RWPE1 (cell line): ENCODE measurements at regions not wholly inside any gene's neighbourhood (a gene's known extent, or its start where the extent isn't known, plus 50 kb on each side); places are given as distances from the start of the nearest gene placed in this dataset.

ENCODE experiments used
- CTCF ChIA-PET: fragments of 350-600 bp; sonication (Branson Sonifier 250); formaldehyde crosslinking; extraction: SDS; loops from one replicate; lab custom pipeline; 2021; lab: Yijun Ruan, JAX
- POLR2A ChIA-PET: fragments of 400-600 bp; formaldehyde crosslinking; extraction: SDS; loops from one replicate; lab custom pipeline; 2020; ENCODE audit warnings: antibody characterized with exemption; ENCODE audit not compliant: low non-redundant PET; lab: Yijun Ruan, JAX
- DNase-seq: peaks from one replicate; pipeline ENCODE4 v3.0.0; 2012; ENCODE audit warnings: low spot score
- H3K27ac ChIP-seq: fragments of 450-650 bp; 2 replicates; pipeline ENCODE4 v1.5.1; 2017
- CTCF ChIP-seq: fragments of 450-650 bp; conservative IDR thresholded peaks from 2 replicates; pipeline ENCODE4 v1.5.1; 2017; ENCODE audit warnings: low read depth, mild to moderate bottlenecking

GRCh38 chr1:222301652-222302051 is 246.3 kb downstream of the HHIPL2 start:
- no peak overlapping the region for H3K27ac ChIP-seq
- ChIA-PET CTCF (no interaction called here), POLR2A (no interaction called here)
- no peak for TF ChIP-seq CTCF
- DNase-seq: peak; percentile 12

- POLR2A ChIA-PET: no interaction called here
- no peak for DNase-seq
- no peak overlapping the region for H3K27ac ChIP-seq
- CTCF ChIA-PET: no interaction called here
- no peak for TF ChIP-seq CTCF
Observed at GRCh38 chr1:222299524-222299923, 248.4 kb downstream of the HHIPL2 start.

- ChIA-PET POLR2A (no interaction called here), CTCF (no interaction called here)
- no peak overlapping the region for H3K27ac ChIP-seq
- no peak for DNase-seq
- no peak for TF ChIP-seq CTCF
Observed at GRCh38 chr1:222290866-222291265, 257.0 kb downstream of the HHIPL2 start.

- ChIA-PET CTCF (no interaction called here), POLR2A (no interaction called here)
- peak; percentile 73 for DNase-seq
- TF ChIP-seq CTCF: no peak
- H3K27ac ChIP-seq: no peak overlapping the region
Observed at GRCh38 chr1:222288053-222288452, 259.9 kb downstream of the HHIPL2 start.

- CTCF ChIA-PET: interaction anchor here (0.5 to 1.4 kb wide), 3 partner anchors 9 to 833 kb away, joined by 3 read pairs; no protein-coding TSS in a partner anchor
- no peak overlapping the region for H3K27ac ChIP-seq
- no peak for TF ChIP-seq CTCF
- POLR2A ChIA-PET: no interaction called here
- DNase-seq: no peak
Observed at GRCh38 chr1:222286011-222286410, 261.9 kb downstream of the HHIPL2 start.

GRCh38 chr1:222285526-222285925 is 262.4 kb downstream of the HHIPL2 start:
- ChIA-PET CTCF (interaction anchor here (0.5 to 1.4 kb wide), 2 partner anchors 9 to 19 kb away, joined by 3 read pairs; no protein-coding TSS in a partner anchor), POLR2A (no interaction called here)
- no peak for DNase-seq
- no peak overlapping the region for H3K27ac ChIP-seq
- no peak for TF ChIP-seq CTCF

- POLR2A ChIA-PET: no interaction called here
- no peak overlapping the region for H3K27ac ChIP-seq
- DNase-seq: no peak
- TF ChIP-seq CTCF: no peak
- CTCF ChIA-PET: no interaction called here
Observed at GRCh38 chr1:222284466-222284865, 263.4 kb downstream of the HHIPL2 start.
